Caco-2 (cell line): ENCODE measurements at regions not wholly inside any gene's neighbourhood (a gene's known extent, or its start where the extent isn't known, plus 50 kb on each side); places are given as distances from the start of the nearest gene placed in this dataset.

Source experiments
- BruUV-seq: library from RNA; stranded (reverse); fragments of 400-500 nt; replicated peaks from 2 replicates; lab custom pipeline; 2021; lab: Mats Ljungman, UMichigan
- CTCF ChIA-PET: fragments of 300-600 bp; sonication (Branson Sonifier 250); formaldehyde crosslinking; loops from one replicate; lab custom pipeline; 2022; ENCODE audit warnings: antibody characterized with exemption; lab: Charles Lee
- POLR2A ChIA-PET: fragments of 300-600 bp; sonication (Branson Sonifier 250); formaldehyde crosslinking; loops from one replicate; lab custom pipeline; 2022; ENCODE audit warnings: antibody characterized with exemption; lab: Charles Lee
- DNase-seq, 2 experiments: peaks; one replicate each; pipeline versions ENCODE4 v3.0.0 to v3.0.0-alpha.2; 2020 to 2022
- H3K27me3 ChIP-seq: replicated peaks from 2 replicates; pipeline ENCODE4 v1.6.0; 2011; ENCODE audit warnings: low read length; ENCODE audit not compliant: control insufficient read depth, insufficient read depth
- H3K36me3 ChIP-seq: 2 replicates; pipeline ENCODE4 v1.5.1; 2011; ENCODE audit warnings: low read length; ENCODE audit not compliant: control insufficient read depth, insufficient read depth
- H3K4me1 ChIP-seq: fragments of 250-450 bp; sonication (Bioruptor Pico); 2 replicates; pipeline ENCODE4 v1.5.1; 2020; ENCODE audit warnings: mild to moderate bottlenecking
- H3K4me3 ChIP-seq: 2 replicates; pipeline ENCODE4 v1.5.1; 2011; ENCODE audit warnings: low read depth, mild to moderate bottlenecking, control low read depth, low read length
- H3K9me3 ChIP-seq: fragments of 250-450 bp; sonication (Bioruptor Pico); 2 replicates; pipeline ENCODE4 v1.5.1; 2020; ENCODE audit warnings: mild to moderate bottlenecking, moderate library complexity
- H3K27ac Mint-ChIP-seq: one replicate; pipeline ENCODE4 v1.8.0; 2022; ENCODE audit warnings: mixed read lengths; ENCODE audit not compliant: unreplicated experiment
- H3K27me3 Mint-ChIP-seq: one replicate; pipeline ENCODE4 v1.8.0; 2022; ENCODE audit warnings: mixed read lengths; ENCODE audit not compliant: insufficient read depth, unreplicated experiment
- H3K36me3 Mint-ChIP-seq: one replicate; pipeline ENCODE4 v1.8.0; 2022; ENCODE audit warnings: mild to moderate bottlenecking, mixed read lengths; ENCODE audit not compliant: insufficient read depth, unreplicated experiment
- H3K4me1 Mint-ChIP-seq: one replicate; pipeline ENCODE4 v1.8.0; 2022; ENCODE audit warnings: low read depth, mixed read lengths; ENCODE audit not compliant: unreplicated experiment
- H3K4me3 Mint-ChIP-seq: one replicate; pipeline ENCODE4 v1.8.0; 2022; ENCODE audit warnings: mild to moderate bottlenecking, moderate library complexity, mixed read lengths; ENCODE audit not compliant: unreplicated experiment
- H3K9me3 Mint-ChIP-seq: one replicate; pipeline ENCODE4 v1.8.0; 2022; ENCODE audit warnings: mixed read lengths; ENCODE audit not compliant: unreplicated experiment
- CTCF ChIP-seq, 2 experiments: fragments of 200-600 bp in 1 of 2; IDR thresholded peaks; 1 replicate in 1 of 2; 2 replicates in 1 of 2; pipeline versions ENCODE4 v1.5.1 to v1.8.0; 2011 to 2022; ENCODE audit warnings: antibody characterized with exemption in 1 of 2, control low read depth in 1 of 2, inconsistent platforms in 1 of 2, low read depth in 1 of 2, low read length in 1 of 2, mild to moderate bottlenecking in 1 of 2, moderate library complexity in 1 of 2; ENCODE audit not compliant: insufficient read depth in 1 of 2, severe bottlenecking in 1 of 2, unreplicated experiment in 1 of 2
- intact Hi-C: fragments of 100-400 bp; cut with micrococcal nuclease; formaldehyde crosslinking; loops from one replicate; pipeline ENCODE4 v1.10.0; 2022; ENCODE audit not compliant: unreplicated experiment

- Mint-ChIP-seq H3K4me3 (no peak overlapping the region), H3K36me3 (no peaks in the 10 kb centered on the region), H3K27me3 (no peaks in the 10 kb centered on the region), H3K9me3 (no peaks in the 10 kb centered on the region), H3K27ac (no peak overlapping the region), H3K4me1 (peaks cover 12% of the 10 kb centered on the region)
- no TSS peak for BruUV-seq
- no peak for DNase-seq
- Histone ChIP-seq H3K36me3 (no peaks in the 10 kb centered on the region), H3K9me3 (no peaks in the 10 kb centered on the region), H3K4me1 (peaks cover 13% of the 10 kb centered on the region), H3K4me3 (no peak overlapping the region), H3K27me3 (no peaks in the 10 kb centered on the region)
- ChIA-PET CTCF (no interaction called here), POLR2A (no interaction called here)
- intact Hi-C loops: loop anchor here (10.0 kb wide), 2 partner anchors 721 to 821 kb away; no protein-coding TSS in a partner anchor
- TF ChIP-seq CTCF (IDR thresholded peaks at IDR 0.05; ENCODE audit: insufficient read depth in 1 of 2, low read depth in 1 of 2, low read length in 1 of 2, severe bottlenecking in 1 of 2, unreplicated experiment in 1 of 2): no peak
Observed at GRCh38 chr4:138915756-138916155, 99.8 kb upstream of the NOCT start.

GRCh38 chr4:138912704-138913340, 102.8 kb upstream of the NOCT start:
- POLR2A ChIA-PET: no interaction called here
- no peaks in the 10 kb centered on the region for H3K36me3 Mint-ChIP-seq
- H3K27ac Mint-ChIP-seq: no peak overlapping the region
- no peak overlapping the region for H3K4me3 ChIP-seq
- TF ChIP-seq CTCF (IDR thresholded peaks at IDR 0.05; ENCODE audit: insufficient read depth in 1 of 2, low read depth in 1 of 2, low read length in 1 of 2, severe bottlenecking in 1 of 2, unreplicated experiment in 1 of 2): no peak
- H3K36me3 ChIP-seq: no peaks in the 10 kb centered on the region
- no peaks in the 10 kb centered on the region for H3K9me3 ChIP-seq
- H3K27me3 Mint-ChIP-seq: no peaks in the 10 kb centered on the region
- H3K4me3 Mint-ChIP-seq: no peak overlapping the region
- H3K9me3 Mint-ChIP-seq: no peaks in the 10 kb centered on the region
- H3K4me1 Mint-ChIP-seq: peaks cover 15% of the 10 kb centered on the region
- no TSS peak for BruUV-seq
- no peak for DNase-seq
- intact Hi-C loops: loop anchor here (10.0 kb wide), 2 partner anchors 718 to 818 kb away; no protein-coding TSS in a partner anchor
- H3K4me1 ChIP-seq: peaks cover 13% of the 10 kb centered on the region
- H3K27me3 ChIP-seq: no peaks in the 10 kb centered on the region
- CTCF ChIA-PET: interaction anchor here (0.6 kb wide), 1 partner anchor 10 kb away, joined by 7 read pairs; no protein-coding TSS in a partner anchor

- H3K27ac Mint-ChIP-seq: no peak overlapping the region
- H3K27me3 ChIP-seq: no peaks in the 10 kb centered on the region
- TF ChIP-seq CTCF (IDR thresholded peaks at IDR 0.05; ENCODE audit: insufficient read depth in 1 of 2, low read depth in 1 of 2, low read length in 1 of 2, severe bottlenecking in 1 of 2, unreplicated experiment in 1 of 2): no peak
- H3K36me3 Mint-ChIP-seq: no peaks in the 10 kb centered on the region
- H3K4me1 Mint-ChIP-seq: peaks cover 15% of the 10 kb centered on the region
- no peak overlapping the region for H3K4me3 ChIP-seq
- H3K9me3 ChIP-seq: no peaks in the 10 kb centered on the region
- H3K27me3 Mint-ChIP-seq: no peaks in the 10 kb centered on the region
- CTCF ChIA-PET: interaction anchor here (0.5 to 2.1 kb wide), 3 partner anchors 11 to 58 kb away, joined by 3 to 9 read pairs (median 7); no protein-coding TSS in a partner anchor
- no peak for DNase-seq
- H3K36me3 ChIP-seq: no peaks in the 10 kb centered on the region
- intact Hi-C loops: loop anchor here (10.0 kb wide), 2 partner anchors 717 to 817 kb away; no protein-coding TSS in a partner anchor
- no peak overlapping the region for H3K4me3 Mint-ChIP-seq
- H3K9me3 Mint-ChIP-seq: no peaks in the 10 kb centered on the region
- POLR2A ChIA-PET: no interaction called here
- peaks cover 13% of the 10 kb centered on the region for H3K4me1 ChIP-seq
- BruUV-seq: no TSS peak
Observed at GRCh38 chr4:138911909-138912703, 103.5 kb upstream of the NOCT start.
